H1 (cell line): ENCODE measurements at regions not wholly inside any gene's neighbourhood (a gene's known extent, or its start where the extent isn't known, plus 50 kb on each side); places are given as distances from the start of the nearest gene placed in this dataset.

Experiments
- CTCF ChIA-PET: fragments of 300-600 bp; sonication (Branson Sonifier 250); formaldehyde crosslinking; loops from one replicate; lab custom pipeline; 2021; ENCODE audit not compliant: partially characterized antibody; lab: Charles Lee
- POLR2A ChIA-PET: fragments of 300-600 bp; sonication (Branson Sonifier 250); formaldehyde crosslinking; loops from one replicate; lab custom pipeline; 2021; ENCODE audit warnings: inconsistent platforms; ENCODE audit not compliant: partially characterized antibody; lab: Charles Lee
- DNase-seq, 2 experiments: peaks; one replicate each; pipeline versions ENCODE4 v3.0.0 to v3.0.0-alpha.2; 2010 to 2022; ENCODE audit warnings: low spot score in 2 of 2, low read depth in 1 of 2, mixed read lengths in 1 of 2
- FAIRE-seq: peaks from 2 replicates; lab custom pipeline; 2011; peaks lifted over from hg19 to GRCh38; lab: Jason Lieb, UNC
- H2AFZ ChIP-seq: 2 replicates; pipeline ENCODE4 v1.8.1; 2012; ENCODE audit warnings: low read length, inconsistent platforms
- H2AK5ac ChIP-seq: 2 replicates; pipeline ENCODE4 v1.6.1; 2013; ENCODE audit warnings: low read depth, low read length
- H2BK120ac ChIP-seq: replicated peaks from 2 replicates; pipeline ENCODE3; 2013; ENCODE audit warnings: low read depth, low read length, inconsistent platforms
- H2BK12ac ChIP-seq: 2 replicates; pipeline ENCODE4 v1.6.1; 2013; ENCODE audit warnings: low read depth, low read length
- H2BK15ac ChIP-seq: 2 replicates; pipeline ENCODE4 v1.6.1; 2013; ENCODE audit warnings: low read length
- H2BK20ac ChIP-seq: 2 replicates; pipeline ENCODE4 v1.6.1; 2013; ENCODE audit warnings: low read length
- H2BK5ac ChIP-seq: 2 replicates; pipeline ENCODE4 v1.6.1; 2013; ENCODE audit warnings: low read depth, low read length
- H3K14ac ChIP-seq: 2 replicates; pipeline ENCODE4 v1.6.1; 2013; ENCODE audit warnings: inconsistent platforms; ENCODE audit not compliant: insufficient read length
- H3K18ac ChIP-seq: 2 replicates; pipeline ENCODE4 v1.6.1; 2013; ENCODE audit warnings: low read length; ENCODE audit errors: extremely low read depth
- H3K23ac ChIP-seq: 2 replicates; pipeline ENCODE4 v1.6.1; 2013; ENCODE audit warnings: inconsistent platforms; ENCODE audit not compliant: insufficient read length
- H3K23me2 ChIP-seq: 2 replicates; pipeline ENCODE4 v1.6.1; 2013; ENCODE audit warnings: low read depth, low read length
- H3K27ac ChIP-seq: 2 replicates; pipeline ENCODE4 v1.6.1; 2011; ENCODE audit warnings: low read depth, low read length, inconsistent platforms
- H3K27me3 ChIP-seq, 4 experiments: replicated peaks in 1 of 4; 1 replicate in 1 of 4; 2 replicates in 3 of 4; pipeline versions ENCODE4 v1.6.1 to v1.8.1; 2011 to 2013; ENCODE audit warnings: low read length in 3 of 4, mild to moderate bottlenecking in 3 of 4, inconsistent platforms in 2 of 4, mixed read lengths in 2 of 4, moderate library complexity in 1 of 4; ENCODE audit not compliant: control insufficient read depth in 3 of 4, insufficient read depth in 3 of 4; ENCODE audit errors: extremely low read depth in 1 of 4
- H3K36me3 ChIP-seq, 4 experiments: 2 replicates each; pipeline versions ENCODE4 v1.6.1 to v1.8.1; 2011 to 2013; ENCODE audit warnings: mild to moderate bottlenecking in 4 of 4, low read length in 3 of 4, moderate library complexity in 2 of 4, control low read depth in 1 of 4, inconsistent platforms in 1 of 4; ENCODE audit not compliant: insufficient read depth in 4 of 4, control insufficient read depth in 2 of 4
- H3K4ac ChIP-seq: replicated peaks from 2 replicates; pipeline ENCODE3; 2013; ENCODE audit warnings: low read length, low read depth, mixed read lengths, inconsistent platforms; ENCODE audit not compliant: insufficient read length
- H3K4me1 ChIP-seq, 4 experiments: replicated peaks in 1 of 4; 1 replicate in 1 of 4; 2 replicates in 3 of 4; pipeline versions ENCODE4 v1.6.1 to v1.8.1; 2011 to 2013; ENCODE audit warnings: low read length in 3 of 4, inconsistent platforms in 2 of 4, mixed read lengths in 1 of 4; ENCODE audit not compliant: insufficient read depth in 4 of 4, control insufficient read depth in 3 of 4
- H3K4me2 ChIP-seq, 2 experiments: 2 replicates each; pipeline versions ENCODE4 v1.6.1 to v1.8.1; 2011 to 2013; ENCODE audit warnings: low read depth in 2 of 2, low read length in 2 of 2, control low read depth in 1 of 2, inconsistent platforms in 1 of 2, mild to moderate bottlenecking in 1 of 2; ENCODE audit not compliant: insufficient read depth in 1 of 2
- H3K4me3 ChIP-seq, 4 experiments: fragments of 200-600, 300-600 bp in 1 of 4; sonication (generic), shearing (Covaris generic), sonication (Bioruptor Twin) in 1 of 4; 2 replicates each; pipeline versions ENCODE4 v1.5.1 to v1.8.1; 2011 to 2016; ENCODE audit warnings: low read length in 4 of 4, low read depth in 3 of 4, control low read depth in 2 of 4, inconsistent platforms in 2 of 4, mild to moderate bottlenecking in 2 of 4, mixed read lengths in 1 of 4, moderate library complexity in 1 of 4; ENCODE audit not compliant: insufficient read depth in 2 of 4; ENCODE audit errors: extremely low read depth in 1 of 4
- H3K56ac ChIP-seq: replicated peaks from 2 replicates; pipeline ENCODE3; 2013; ENCODE audit warnings: low read depth, mild to moderate bottlenecking, mixed read lengths, low read length, inconsistent platforms; ENCODE audit not compliant: insufficient read length
- H3K79me1 ChIP-seq: 2 replicates; pipeline ENCODE4 v1.6.1; 2013; ENCODE audit warnings: low read depth, low read length, control low read depth
- H3K79me2 ChIP-seq, 2 experiments: 2 replicates each; pipeline versions ENCODE4 v1.6.1 to v1.8.1; 2012 to 2013; ENCODE audit warnings: low read length in 2 of 2, mild to moderate bottlenecking in 2 of 2, inconsistent platforms in 1 of 2; ENCODE audit not compliant: insufficient read depth in 2 of 2, control insufficient read depth in 1 of 2
- H3K9ac ChIP-seq, 4 experiments: replicated peaks in 1 of 4; 1 replicate in 1 of 4; 2 replicates in 3 of 4; pipeline versions ENCODE4 v1.6.1 to v1.8.1; 2011 to 2013; ENCODE audit warnings: low read depth in 3 of 4, low read length in 3 of 4, control low read depth in 2 of 4, mild to moderate bottlenecking in 2 of 4, moderate library complexity in 2 of 4, inconsistent platforms in 1 of 4; ENCODE audit errors: extremely low read depth in 1 of 4
- H3K9me3 ChIP-seq, 2 experiments: 2 replicates each; pipeline versions ENCODE4 v1.6.1 to v1.8.1; 2012 to 2013; ENCODE audit warnings: mild to moderate bottlenecking in 2 of 2, moderate library complexity in 2 of 2, control low read depth in 1 of 2, inconsistent platforms in 1 of 2, low read depth in 1 of 2, low read length in 1 of 2, mixed read lengths in 1 of 2; ENCODE audit not compliant: insufficient read depth in 2 of 2
- H4K20me1 ChIP-seq, 2 experiments: replicated peaks in 1 of 2; 2 replicates each; pipeline versions ENCODE3 to v1.8.1; 2011 to 2013; ENCODE audit warnings: inconsistent platforms in 2 of 2, low read length in 2 of 2, mild to moderate bottlenecking in 1 of 2; ENCODE audit not compliant: insufficient read depth in 2 of 2, control insufficient read depth in 1 of 2
- H4K5ac ChIP-seq: 2 replicates; pipeline ENCODE4 v1.6.1; 2013; ENCODE audit warnings: low read length, low read depth, mixed read lengths, inconsistent platforms; ENCODE audit not compliant: insufficient read length
- H4K8ac ChIP-seq: 2 replicates; pipeline ENCODE4 v1.8.0; 2013; ENCODE audit warnings: mild to moderate bottlenecking, moderate library complexity, low read length, inconsistent platforms; ENCODE audit not compliant: insufficient read depth; ENCODE audit errors: extremely low read depth
- H4K91ac ChIP-seq: replicated peaks from 2 replicates; pipeline ENCODE3; 2013; ENCODE audit warnings: low read length, mixed read lengths, inconsistent platforms; ENCODE audit not compliant: insufficient read length
- SIN3A ChIP-seq, 2 experiments: IDR thresholded peaks in 1 of 2; conservative IDR thresholded peaks in 1 of 2; 2 replicates each; pipeline ENCODE4 v1.6.1; 2011 to 2012; ENCODE audit warnings: low read length in 2 of 2, improper control_type of control experiment in 1 of 2, low read depth in 1 of 2, mild to moderate bottlenecking in 1 of 2
- ZNF274 ChIP-seq: IDR thresholded peaks from 2 replicates; pipeline ENCODE4 v1.7.0; 2012; ENCODE audit warnings: low read length, borderline replicate concordance; ENCODE audit errors: extremely low read depth
- WGBS, 2 experiments: shearing (Covaris generic) in 1 of 2; methylation state at CpG; one replicate each; pipeline versions ENCODE4 v1.1.6 to v1.1.7; 2013 to 2015; ENCODE audit warnings: low lambda C conversion rate in 2 of 2, mixed read lengths in 2 of 2, inconsistent platforms in 1 of 2, low coverage in 1 of 2, missing lambda C conversion rate in 1 of 2; ENCODE audit not compliant: insufficient replicate concordance in 2 of 2, insufficient coverage in 1 of 2, insufficient read length in 1 of 2; ENCODE audit errors: extremely low coverage in 1 of 2, missing lambda C conversion rate in 1 of 2; 5-methylcytosine and 5-hydroxymethylcytosine counted together
- TF ChIP-seq, protein P1 (sequence below): IDR thresholded peaks from 2 replicates; pipeline ENCODE4 v1.6.1; 2012; ENCODE audit warnings: low read length, inconsistent platforms
- TF ChIP-seq, protein P2 (sequence below): IDR thresholded peaks from 2 replicates; pipeline ENCODE4 v1.6.1; 2012; ENCODE audit warnings: inconsistent platforms

DNA sequence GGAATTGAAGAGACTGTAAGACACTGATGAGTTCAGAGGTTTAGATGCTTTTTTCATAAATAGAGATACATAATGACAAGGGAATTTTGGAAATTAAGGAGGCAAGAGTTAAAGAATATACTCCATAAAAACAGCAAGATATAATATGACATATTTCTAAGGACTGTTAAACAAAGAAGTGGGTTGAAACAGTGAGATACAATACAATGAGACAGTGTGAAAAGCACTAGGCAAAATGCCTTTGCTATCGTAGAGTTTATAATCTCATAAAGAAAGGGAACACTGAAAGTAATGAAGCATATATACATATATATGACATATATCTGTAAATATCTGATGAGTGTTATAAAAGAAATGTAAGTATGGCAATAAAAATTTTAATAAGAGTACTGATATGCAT is 1496.2 kb downstream of the TECRL start:
- Histone ChIP-seq H3K23me2 (no peaks in the 10 kb centered on the region), H2BK5ac (no peak overlapping the region), H3K36me3 (no peaks in the 10 kb centered on the region), H3K79me2 (no peaks in the 10 kb centered on the region), H3K4me2 (no peak overlapping the region), H3K9me3 (no peaks in the 10 kb centered on the region), H4K8ac (no peak overlapping the region), H2AFZ (no peak overlapping the region), H2AK5ac (no peak overlapping the region), H3K4me3 (no peak overlapping the region), H2BK15ac (no peak overlapping the region), H2BK120ac (no peak overlapping the region), H3K56ac (no peak overlapping the region), H3K23ac (no peak overlapping the region), H2BK12ac (no peak overlapping the region), H2BK20ac (no peak overlapping the region), H3K4me1 (no peaks in the 10 kb centered on the region), H4K91ac (no peak overlapping the region), H3K27me3 (no peaks in the 10 kb centered on the region), H4K20me1 (no peaks in the 10 kb centered on the region), H3K14ac (no peak overlapping the region), H3K4ac (no peak overlapping the region), H3K18ac (no peak overlapping the region), H3K79me1 (no peaks in the 10 kb centered on the region), H3K27ac (no peak overlapping the region), H3K9ac (no peak overlapping the region), H4K5ac (no peak overlapping the region)
- TF ChIP-seq ZNF274 = no peak
- TF ChIP-seq, protein P1, sequence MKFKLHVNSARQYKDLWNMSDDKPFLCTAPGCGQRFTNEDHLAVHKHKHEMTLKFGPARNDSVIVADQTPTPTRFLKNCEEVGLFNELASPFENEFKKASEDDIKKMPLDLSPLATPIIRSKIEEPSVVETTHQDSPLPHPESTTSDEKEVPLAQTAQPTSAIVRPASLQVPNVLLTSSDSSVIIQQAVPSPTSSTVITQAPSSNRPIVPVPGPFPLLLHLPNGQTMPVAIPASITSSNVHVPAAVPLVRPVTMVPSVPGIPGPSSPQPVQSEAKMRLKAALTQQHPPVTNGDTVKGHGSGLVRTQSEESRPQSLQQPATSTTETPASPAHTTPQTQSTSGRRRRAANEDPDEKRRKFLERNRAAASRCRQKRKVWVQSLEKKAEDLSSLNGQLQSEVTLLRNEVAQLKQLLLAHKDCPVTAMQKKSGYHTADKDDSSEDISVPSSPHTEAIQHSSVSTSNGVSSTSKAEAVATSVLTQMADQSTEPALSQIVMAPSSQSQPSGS = no peak
- no peak for TF ChIP-seq SIN3A (conservative IDR thresholded peaks at IDR 0.05 in 1 of 2, IDR thresholded peaks at IDR 0.05 in 1 of 2; ENCODE audit: low read depth in 1 of 2, low read length in 2 of 2)
- TF ChIP-seq, protein P2, sequence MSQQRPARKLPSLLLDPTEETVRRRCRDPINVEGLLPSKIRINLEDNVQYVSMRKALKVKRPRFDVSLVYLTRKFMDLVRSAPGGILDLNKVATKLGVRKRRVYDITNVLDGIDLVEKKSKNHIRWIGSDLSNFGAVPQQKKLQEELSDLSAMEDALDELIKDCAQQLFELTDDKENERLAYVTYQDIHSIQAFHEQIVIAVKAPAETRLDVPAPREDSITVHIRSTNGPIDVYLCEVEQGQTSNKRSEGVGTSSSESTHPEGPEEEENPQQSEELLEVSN = no peak
- DNase-seq (no peak), FAIRE-seq (no peak)
- 93% methylated on average over 1 of the region's 1 CpG; no CpG with 5 or more reads in 1 of the 2 experiments for WGBS, 2 experiments
- CTCF ChIA-PET = interaction anchor here (0.7 kb wide), 1 partner anchor 12 kb away, joined by 3 read pairs; no protein-coding TSS in a partner anchor
- POLR2A ChIA-PET = no interaction called here
